GM19023 (cell line): ENCODE measurements at regions not wholly inside any gene's neighbourhood (a gene's known extent, or its start where the extent isn't known, plus 50 kb on each side); places are given as distances from the start of the nearest gene placed in this dataset.
"Not testable (repeated sequence)": the region's sequence is repeated elsewhere in the genome, so short reads cannot be mapped to it uniquely, and the experiment has no call there.

Experiments used
- ATAC-seq: cut with Tn5 transposase; IDR thresholded peaks from one replicate; pipeline ENCODE4 v1.9.1; 2021; ENCODE audit warnings: mild to moderate bottlenecking, moderate library complexity; ENCODE audit not compliant: unreplicated experiment

GRCh38 chr4:138473339-138473738, 231.2 kb upstream of the SLC7A11 start:
- no peak for ATAC-seq

GRCh38 chr4:138460477-138461414, 218.6 kb upstream of the SLC7A11 start:
- no peak for ATAC-seq

- no peak for ATAC-seq
Measured at GRCh38 chr4:138458751-138459150, 216.6 kb upstream of the SLC7A11 start.

- ATAC-seq, result not testable (repeated sequence)
Measured at GRCh38 chr4:138456349-138456748, 214.2 kb upstream of the SLC7A11 start.

GRCh38 chr4:138455097-138455496, 212.9 kb upstream of the SLC7A11 start:
- no peak for ATAC-seq

- ATAC-seq, result no peak
Measured at GRCh38 chr4:138452826-138453225, 210.7 kb upstream of the SLC7A11 start.

GRCh38 chr4:138451276-138451663, 209.1 kb upstream of the SLC7A11 start:
- ATAC-seq, result no peak

GRCh38 chr4:138450546-138451275, 208.6 kb upstream of the SLC7A11 start:
- ATAC-seq, result no peak

- no peak for ATAC-seq
Measured at GRCh38 chr4:138449938-138450337, 207.8 kb upstream of the SLC7A11 start.

- ATAC-seq, result no peak
Measured at GRCh38 chr4:138448169-138448568, 206.0 kb upstream of the SLC7A11 start.

GRCh38 chr4:138446456-138446855, 204.3 kb upstream of the SLC7A11 start:
- ATAC-seq, result no peak

- ATAC-seq, result no peak
Measured at GRCh38 chr4:138445098-138445497, 202.9 kb upstream of the SLC7A11 start.

GRCh38 chr4:138444260-138444659, 202.1 kb upstream of the SLC7A11 start:
- ATAC-seq, result no peak

GRCh38 chr4:138439143-138439581, 197.0 kb upstream of the SLC7A11 start:
- ATAC-seq, result no peak

GRCh38 chr4:138438608-138439007, 196.5 kb upstream of the SLC7A11 start:
- ATAC-seq, result no peak

- no peak for ATAC-seq
Measured at GRCh38 chr4:138437263-138437851, 195.2 kb upstream of the SLC7A11 start.

GRCh38 chr4:138435733-138436132, 193.6 kb upstream of the SLC7A11 start:
- not testable (repeated sequence) for ATAC-seq

GRCh38 chr4:138435046-138435445, 192.9 kb upstream of the SLC7A11 start:
- not testable (repeated sequence) for ATAC-seq

- no peak for ATAC-seq
Measured at GRCh38 chr4:138428611-138429010, 186.5 kb upstream of the SLC7A11 start.

GRCh38 chr4:138426786-138427185, 184.6 kb upstream of the SLC7A11 start:
- ATAC-seq, result no peak

- ATAC-seq, result no peak
Measured at GRCh38 chr4:138420471-138420870, 178.3 kb upstream of the SLC7A11 start.
